ENCODE measurements at regions not wholly inside any gene's neighbourhood (a gene's known extent, or its start where the extent isn't known, plus 50 kb on each side); places are given as distances from the start of the nearest gene placed in this dataset.

- H3K4me3 ChIP-seq (replicated peaks; ENCODE audit: low read depth, low read length), result no peak overlapping the region
- no peak for DNase-seq (ENCODE audit: low read depth)
- TF ChIP-seq CTCF (IDR thresholded peaks at IDR 0.05; ENCODE audit: low read length, missing control alignments), result no peak
Measured at GRCh38 chr15:72908713-72909112, 125.2 kb upstream of the ADPGK start.

GRCh38 chr15:72907733-72908132 lies 124.2 kb upstream of the ADPGK start:
- no peak for TF ChIP-seq CTCF (IDR thresholded peaks at IDR 0.05; ENCODE audit: low read length, missing control alignments)
- no peak overlapping the region for H3K4me3 ChIP-seq (replicated peaks; ENCODE audit: low read depth, low read length)
- peak; percentile 27 for DNase-seq (ENCODE audit: low read depth)

GRCh38 chr15:72902919-72903260 lies 119.3 kb upstream of the ADPGK start:
- H3K4me3 ChIP-seq (replicated peaks; ENCODE audit: low read depth, low read length), result no peak overlapping the region
- no peak for DNase-seq (ENCODE audit: low read depth)
- no peak for TF ChIP-seq CTCF (IDR thresholded peaks at IDR 0.05; ENCODE audit: low read length, missing control alignments)

GRCh38 chr15:72902245-72902918 lies 118.8 kb upstream of the ADPGK start:
- H3K4me3 ChIP-seq (replicated peaks; ENCODE audit: low read depth, low read length), result no peak overlapping the region
- DNase-seq (ENCODE audit: low read depth), result peak; percentile 59
- TF ChIP-seq CTCF (IDR thresholded peaks at IDR 0.05; ENCODE audit: low read length, missing control alignments), result no peak

- DNase-seq (ENCODE audit: low read depth), result no peak
- no peak for TF ChIP-seq CTCF (IDR thresholded peaks at IDR 0.05; ENCODE audit: low read length, missing control alignments)
- no peak overlapping the region for H3K4me3 ChIP-seq (replicated peaks; ENCODE audit: low read depth, low read length)
Measured at GRCh38 chr15:72892986-72893385, 109.4 kb upstream of the ADPGK start.

- TF ChIP-seq CTCF (IDR thresholded peaks at IDR 0.05; ENCODE audit: low read length, missing control alignments), result no peak
- no peak for DNase-seq (ENCODE audit: low read depth)
- H3K4me3 ChIP-seq (replicated peaks; ENCODE audit: low read depth, low read length), result no peak overlapping the region
Measured at GRCh38 chr15:72890043-72890442, 106.5 kb upstream of the ADPGK start.

- no peak for DNase-seq (ENCODE audit: low read depth)
- no peak for TF ChIP-seq CTCF (IDR thresholded peaks at IDR 0.05; ENCODE audit: low read length, missing control alignments)
Measured at GRCh38 chr15:72889545-72889944, 106.0 kb upstream of the ADPGK start.

More at GRCh38 chr15:72889545-72889944, 106.0 kb upstream of the ADPGK start:
- no peak overlapping the region for H3K4me3 ChIP-seq (replicated peaks; ENCODE audit: low read depth, low read length)
